ENCODE measurements at regions not wholly inside any gene's neighbourhood (a gene's known extent, or its start where the extent isn't known, plus 50 kb on each side); places are given as distances from the start of the nearest gene placed in this dataset.

DNA sequence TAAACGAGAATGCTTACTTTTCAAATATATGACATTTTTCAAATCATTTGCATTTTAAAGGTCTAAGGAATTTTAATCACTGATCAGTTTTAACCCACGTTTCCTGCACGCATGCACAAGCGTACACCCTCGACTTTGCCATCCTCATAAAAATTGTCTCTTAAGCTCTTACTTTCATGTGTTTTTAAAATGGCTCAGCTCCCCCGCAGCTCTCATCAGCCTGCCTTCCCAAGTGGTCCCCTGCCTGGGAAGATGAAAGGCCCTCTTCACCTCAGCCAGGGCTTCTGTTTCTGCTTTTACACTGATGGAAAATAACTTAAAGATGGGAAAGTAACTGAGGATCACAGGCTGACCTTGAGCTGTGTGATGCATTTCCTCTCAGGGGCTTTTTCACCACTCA, 131.6 kb upstream of the LSM8 start:
- TF ChIP-seq, protein P1, sequence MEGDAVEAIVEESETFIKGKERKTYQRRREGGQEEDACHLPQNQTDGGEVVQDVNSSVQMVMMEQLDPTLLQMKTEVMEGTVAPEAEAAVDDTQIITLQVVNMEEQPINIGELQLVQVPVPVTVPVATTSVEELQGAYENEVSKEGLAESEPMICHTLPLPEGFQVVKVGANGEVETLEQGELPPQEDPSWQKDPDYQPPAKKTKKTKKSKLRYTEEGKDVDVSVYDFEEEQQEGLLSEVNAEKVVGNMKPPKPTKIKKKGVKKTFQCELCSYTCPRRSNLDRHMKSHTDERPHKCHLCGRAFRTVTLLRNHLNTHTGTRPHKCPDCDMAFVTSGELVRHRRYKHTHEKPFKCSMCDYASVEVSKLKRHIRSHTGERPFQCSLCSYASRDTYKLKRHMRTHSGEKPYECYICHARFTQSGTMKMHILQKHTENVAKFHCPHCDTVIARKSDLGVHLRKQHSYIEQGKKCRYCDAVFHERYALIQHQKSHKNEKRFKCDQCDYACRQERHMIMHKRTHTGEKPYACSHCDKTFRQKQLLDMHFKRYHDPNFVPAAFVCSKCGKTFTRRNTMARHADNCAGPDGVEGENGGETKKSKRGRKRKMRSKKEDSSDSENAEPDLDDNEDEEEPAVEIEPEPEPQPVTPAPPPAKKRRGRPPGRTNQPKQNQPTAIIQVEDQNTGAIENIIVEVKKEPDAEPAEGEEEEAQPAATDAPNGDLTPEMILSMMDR (IDR thresholded peaks at IDR 0.05; ENCODE audit: low read depth, low read length, poor library complexity, severe bottlenecking), result no peak
- TF ChIP-seq EZH2phosphoT487 (IDR thresholded peaks at IDR 0.05; ENCODE audit: borderline replicate concordance, low read length), result no peak
